Stimulated activated naive CD4-positive, alpha-beta T cell (primary cell): ENCODE measurements at regions not wholly inside any gene's neighbourhood (a gene's known extent, or its start where the extent isn't known, plus 50 kb on each side); places are given as distances from the start of the nearest gene placed in this dataset.

Source experiments
- DNase-seq, 6 experiments: peaks; one replicate each; lab custom pipeline; 2025; lab: John Stamatoyannopoulos, UW

- DNase-seq = no peak
Observed at GRCh38 chr6:139597771-139598755, 223.6 kb upstream of the CITED2 start.

DNA sequence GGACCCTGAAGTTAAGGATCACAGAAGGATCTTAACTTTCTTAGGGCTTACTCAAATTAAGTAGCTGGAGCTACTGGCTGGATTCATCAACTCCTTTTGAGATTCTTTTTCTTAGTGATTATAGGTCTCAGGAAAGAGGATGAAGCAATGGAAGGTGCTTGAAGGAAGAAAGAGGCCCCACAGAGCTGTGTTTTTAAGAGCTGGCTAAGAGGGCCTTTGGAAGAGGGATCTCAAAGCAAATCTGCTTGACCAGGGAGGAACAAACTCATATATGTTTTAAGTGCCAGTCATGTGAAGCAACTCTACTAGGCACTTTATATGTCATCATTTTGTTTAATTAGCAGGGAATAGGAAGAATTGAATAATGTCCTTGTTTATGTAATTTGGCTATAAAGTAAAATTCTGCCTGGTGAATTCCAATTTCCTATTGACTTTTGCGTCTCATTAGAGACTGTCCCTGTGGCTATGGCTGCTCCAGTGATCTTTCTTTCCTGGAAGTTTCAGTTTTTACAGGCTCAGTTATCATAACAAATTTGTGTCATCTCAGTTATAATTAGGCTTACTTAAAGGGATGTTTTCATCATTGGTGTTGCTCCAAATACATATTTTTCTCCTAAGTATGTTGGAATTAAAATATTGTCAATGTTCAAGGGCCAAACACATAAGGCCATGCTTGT, 222.8 kb upstream of the CITED2 start:
- DNase-seq = no peak

- no peak for DNase-seq
Observed at GRCh38 chr6:139595183-139595582, 220.7 kb upstream of the CITED2 start.

DNA sequence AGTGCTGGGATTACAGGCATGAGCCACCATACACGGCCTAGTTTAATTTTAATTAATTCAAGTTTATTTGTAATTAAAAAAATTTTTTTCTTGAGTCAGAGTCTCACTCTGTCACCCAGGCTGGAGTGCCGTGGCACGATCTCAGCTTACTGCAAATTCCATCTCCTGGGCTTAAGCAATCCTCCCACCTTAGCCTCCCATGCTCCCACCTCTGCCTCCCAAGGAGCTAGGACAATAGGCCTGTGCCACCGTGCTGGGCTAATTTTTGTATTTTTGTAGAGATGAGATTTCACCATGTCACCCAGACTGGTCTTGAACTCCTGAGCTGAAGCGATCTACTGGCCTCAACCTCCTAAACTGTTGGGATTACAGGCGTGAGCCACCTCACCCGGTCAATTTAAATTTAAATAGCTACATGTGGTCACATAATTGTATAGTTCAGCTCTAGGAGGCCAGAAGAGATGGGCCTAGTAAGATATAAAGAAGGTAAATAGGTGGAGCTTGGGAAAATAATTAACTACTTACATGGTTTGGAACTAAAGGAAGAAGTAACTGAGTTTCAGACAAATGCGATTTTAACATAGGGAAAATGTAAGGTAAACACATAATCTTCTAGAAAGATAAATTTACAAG, 220.0 kb upstream of the CITED2 start:
- no peak for DNase-seq

DNA sequence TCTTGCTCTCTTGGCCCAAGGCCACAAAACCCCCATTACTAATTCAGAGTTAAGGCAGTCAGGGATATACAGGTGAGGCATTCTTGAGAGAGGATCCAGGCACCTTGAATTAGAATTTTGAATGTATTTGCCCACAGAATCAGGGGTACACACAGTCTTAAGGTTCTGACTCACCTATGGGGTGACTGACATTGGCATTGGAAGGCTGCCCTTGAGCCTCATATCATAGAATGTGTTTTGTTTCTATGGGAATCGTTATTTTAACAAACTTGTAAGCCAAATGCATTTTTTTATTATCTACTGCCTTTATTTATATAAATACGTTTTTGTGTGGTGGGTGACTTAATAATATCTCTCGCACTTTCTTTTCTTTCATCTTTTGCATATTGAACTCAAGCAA, 218.6 kb upstream of the CITED2 start:
- DNase-seq = no peak

DNA sequence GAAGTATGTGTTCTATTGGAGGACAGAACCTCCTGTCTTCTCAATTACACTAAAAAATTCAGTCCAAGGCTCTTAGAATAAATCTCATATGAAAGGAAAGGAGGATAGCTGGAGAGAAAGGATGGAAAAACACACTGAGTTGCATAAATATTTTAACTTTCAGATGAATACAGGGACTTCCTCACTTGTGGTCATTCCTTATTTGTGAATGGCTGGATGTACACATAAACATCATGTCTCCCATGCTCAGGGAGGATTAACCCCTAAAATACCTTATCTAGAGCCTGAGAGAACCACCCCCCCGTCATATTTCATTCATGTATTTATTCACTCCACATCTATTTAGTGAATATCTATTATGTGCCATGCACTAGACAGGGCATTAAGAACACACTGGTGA, 217.6 kb upstream of the CITED2 start:
- DNase-seq = no peak

DNA sequence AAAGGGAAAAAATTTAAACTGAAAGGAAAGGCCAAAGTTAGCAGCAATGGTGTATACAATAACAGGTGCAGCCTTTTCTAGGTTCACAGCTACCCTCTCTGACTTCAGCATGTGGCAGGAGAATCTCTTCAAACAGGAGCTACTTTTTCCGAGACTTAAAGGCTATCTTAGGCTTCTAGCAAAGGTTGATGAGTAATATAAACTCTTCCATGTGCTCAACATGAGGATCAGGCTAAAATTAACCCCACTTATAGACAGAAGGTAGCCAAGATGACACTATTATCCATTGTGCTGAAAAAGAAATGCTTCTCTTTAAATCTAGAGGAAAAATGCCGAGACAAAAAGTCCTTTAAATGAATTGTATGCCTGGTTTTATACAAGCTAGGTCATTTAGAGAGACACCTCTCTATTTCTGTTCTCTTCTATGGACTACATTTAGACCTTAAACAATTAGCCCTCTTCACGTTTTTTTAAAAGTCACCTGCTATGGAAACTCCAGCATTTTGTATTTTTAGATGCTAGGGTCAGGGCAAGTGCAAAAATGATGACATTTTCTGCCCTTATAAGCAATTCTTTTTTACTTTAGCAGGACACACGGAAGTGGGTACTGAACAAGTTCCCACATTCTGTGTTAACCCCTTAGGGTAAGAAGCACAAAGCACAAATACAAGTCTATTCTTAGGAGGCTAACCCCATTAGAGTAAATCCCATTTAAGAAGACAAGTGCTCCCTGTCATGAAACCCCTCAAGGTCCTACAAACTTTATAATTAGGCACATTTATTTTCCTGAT, 216.8 kb upstream of the CITED2 start:
- no peak for DNase-seq

- DNase-seq = no peak
Observed at GRCh38 chr6:139590206-139590605, 215.8 kb upstream of the CITED2 start.

DNA sequence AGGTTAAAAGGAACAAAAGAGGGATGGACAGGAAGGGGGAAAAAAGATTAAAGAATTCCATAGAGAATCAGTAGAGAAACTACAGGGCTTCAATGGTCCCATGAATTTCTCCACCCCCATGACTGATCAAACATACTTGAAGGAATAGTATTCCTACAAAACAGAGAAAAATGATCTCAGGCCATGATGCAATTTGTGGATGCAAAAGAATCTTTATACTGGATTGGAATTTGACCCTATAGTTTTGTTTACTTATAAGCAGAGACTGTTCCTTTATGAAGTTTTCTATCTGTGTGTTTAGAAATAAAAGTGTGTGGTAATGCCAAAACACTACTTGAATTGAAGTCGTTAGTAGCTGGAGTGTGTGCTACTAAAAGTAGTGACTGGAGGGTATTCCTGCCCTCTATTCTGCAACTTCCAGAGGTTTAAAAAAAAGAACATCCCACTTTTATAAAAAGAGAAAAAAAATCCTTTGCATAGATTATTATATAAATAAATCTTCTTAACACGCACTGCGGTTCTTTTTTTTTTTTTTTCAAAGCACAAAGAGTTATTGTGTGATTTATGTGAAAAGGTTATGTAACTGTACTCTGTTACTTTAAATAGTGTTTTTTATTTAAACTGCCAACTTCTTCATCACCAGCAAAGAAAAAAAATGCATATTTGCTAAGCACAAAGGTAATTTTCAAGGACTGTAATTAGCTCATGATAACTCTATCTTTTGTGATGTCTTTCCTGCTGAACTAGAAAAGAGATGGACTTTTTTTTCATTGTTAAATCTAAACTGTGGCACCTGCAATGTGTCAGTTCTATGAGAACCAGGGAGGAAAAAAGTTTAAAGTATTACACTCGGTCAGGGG, 214.5 kb upstream of the CITED2 start:
- DNase-seq = no peak

- no peak for DNase-seq
Observed at GRCh38 chr6:139588076-139588639, 213.7 kb upstream of the CITED2 start.

GRCh38 chr6:139587469-139587868, 213.0 kb upstream of the CITED2 start:
- no peak for DNase-seq

GRCh38 chr6:139586273-139586672, 211.8 kb upstream of the CITED2 start:
- no peak for DNase-seq

- DNase-seq = no peak
Observed at GRCh38 chr6:139584599-139584998, 210.2 kb upstream of the CITED2 start.

DNA sequence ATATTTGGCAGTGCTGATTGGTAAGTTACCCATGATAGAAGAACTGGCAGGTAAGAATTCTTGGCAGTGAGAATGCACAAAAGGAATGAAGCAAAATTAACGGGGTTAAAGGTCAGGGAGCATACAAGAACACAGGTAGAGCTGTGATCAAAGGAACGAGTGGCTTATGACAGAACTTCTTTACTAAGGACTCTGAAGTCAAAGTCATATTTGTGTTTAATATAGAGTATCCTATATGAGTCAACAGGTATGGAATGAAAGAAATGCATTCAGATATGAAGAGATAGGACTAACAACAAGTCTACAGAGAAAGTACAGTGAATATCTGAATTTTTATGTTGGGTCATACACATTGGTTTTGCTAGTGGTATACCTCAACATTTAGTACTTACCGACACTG, 209.0 kb upstream of the CITED2 start:
- DNase-seq = no peak

GRCh38 chr6:139582956-139583355, 208.5 kb upstream of the CITED2 start:
- no peak for DNase-seq

DNA sequence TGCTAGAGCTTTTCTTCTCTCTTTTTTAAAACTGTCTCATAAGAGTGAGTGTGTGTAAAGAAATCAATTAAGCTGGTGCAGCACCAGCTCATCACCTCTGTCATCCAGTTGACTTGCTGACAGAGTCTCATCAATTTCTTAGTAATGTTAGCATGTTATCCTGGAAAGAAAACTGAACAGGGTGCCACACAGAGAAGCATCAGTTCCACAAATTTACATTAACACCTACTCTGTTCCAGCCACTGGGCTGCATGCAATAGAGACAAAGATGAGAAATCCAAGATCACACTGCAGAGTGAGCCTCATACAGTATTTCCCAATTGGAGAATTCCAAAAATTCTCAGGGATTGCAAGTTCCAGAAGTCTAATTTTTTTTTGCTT, 207.0 kb upstream of the CITED2 start:
- DNase-seq = no peak

DNA sequence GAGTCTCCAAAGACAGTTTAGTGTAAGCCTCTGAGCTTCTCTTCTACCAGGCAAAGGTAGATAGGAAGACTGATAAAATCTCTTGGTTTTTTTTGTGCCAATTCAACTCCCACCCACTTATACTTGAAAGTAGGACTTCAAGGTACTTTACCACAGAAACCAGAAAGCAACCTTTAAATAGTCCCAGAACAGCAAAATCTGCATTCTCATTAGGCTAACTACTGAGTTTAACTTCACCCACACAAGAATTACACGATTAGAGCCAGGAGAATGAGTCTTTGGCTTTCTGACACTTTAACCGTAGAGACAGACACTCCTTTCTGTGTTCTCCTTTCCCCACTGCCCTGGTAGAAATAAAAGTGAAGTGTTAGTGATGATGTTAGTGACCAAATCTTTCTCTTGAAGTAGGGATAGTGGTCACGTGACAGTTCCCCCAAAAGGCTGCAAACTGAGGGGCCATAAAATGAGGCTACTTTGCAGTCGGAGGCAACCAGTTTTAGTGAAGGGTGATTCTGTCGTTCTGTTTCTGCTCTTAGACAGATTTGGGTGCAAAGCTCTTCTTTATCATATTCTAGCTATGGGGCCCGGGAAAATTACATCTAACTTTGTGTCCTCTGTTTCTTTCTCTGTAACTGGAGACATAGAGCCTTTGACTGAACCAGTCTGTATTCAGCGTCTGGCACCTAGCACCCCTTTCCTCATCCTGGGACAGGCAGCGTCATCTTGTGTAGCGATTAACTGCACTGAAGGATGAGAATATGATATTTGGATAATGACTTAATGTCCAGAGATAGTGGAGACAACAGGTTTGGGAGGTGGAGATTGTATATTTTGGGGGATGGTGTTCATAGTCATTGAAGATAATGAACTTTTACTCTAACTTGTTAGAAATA, 206.4 kb upstream of the CITED2 start:
- DNase-seq = no peak

GRCh38 chr6:139577763-139578604, 203.5 kb upstream of the CITED2 start:
- DNase-seq = no peak
